ENCODE measurements at regions not wholly inside any gene's neighbourhood (a gene's known extent, or its start where the extent isn't known, plus 50 kb on each side); places are given as distances from the start of the nearest gene placed in this dataset.
"Not testable (repeated sequence)": the region's sequence is repeated elsewhere in the genome, so short reads cannot be mapped to it uniquely, and the experiment has no call there.

DNA sequence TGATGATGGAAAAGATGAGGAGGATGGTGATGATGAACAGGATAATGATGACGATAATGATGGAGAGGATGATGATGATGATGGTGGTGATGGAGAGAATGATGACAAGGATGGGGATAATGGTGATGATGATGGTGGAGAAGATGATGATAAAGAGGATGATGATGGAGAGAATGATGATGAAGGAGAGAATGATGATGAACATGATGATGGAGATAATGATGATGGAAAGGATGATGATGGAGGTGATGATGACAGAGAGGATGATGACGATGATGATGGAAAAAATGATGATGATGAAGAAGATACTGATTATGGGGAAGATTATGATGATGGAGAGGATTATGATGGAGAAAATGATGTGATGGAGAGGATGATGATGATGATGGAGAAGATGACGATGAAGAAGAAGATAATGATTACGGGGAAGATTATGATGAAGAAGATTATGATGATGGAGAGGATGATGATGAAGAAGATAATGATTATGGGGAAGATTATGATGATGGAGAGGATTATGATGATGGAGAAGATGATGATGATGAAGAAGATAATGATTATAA lies 204.1 kb downstream of the MATN1 start:
- H3K27me3 ChIP-seq: no peaks in the 10 kb centered on the region
- TF ChIP-seq EP300 (IDR thresholded peaks at IDR 0.05) (no peak), POLR2A (IDR thresholded peaks at IDR 0.05) (no peak)
- TF ChIP-seq, protein P1, sequence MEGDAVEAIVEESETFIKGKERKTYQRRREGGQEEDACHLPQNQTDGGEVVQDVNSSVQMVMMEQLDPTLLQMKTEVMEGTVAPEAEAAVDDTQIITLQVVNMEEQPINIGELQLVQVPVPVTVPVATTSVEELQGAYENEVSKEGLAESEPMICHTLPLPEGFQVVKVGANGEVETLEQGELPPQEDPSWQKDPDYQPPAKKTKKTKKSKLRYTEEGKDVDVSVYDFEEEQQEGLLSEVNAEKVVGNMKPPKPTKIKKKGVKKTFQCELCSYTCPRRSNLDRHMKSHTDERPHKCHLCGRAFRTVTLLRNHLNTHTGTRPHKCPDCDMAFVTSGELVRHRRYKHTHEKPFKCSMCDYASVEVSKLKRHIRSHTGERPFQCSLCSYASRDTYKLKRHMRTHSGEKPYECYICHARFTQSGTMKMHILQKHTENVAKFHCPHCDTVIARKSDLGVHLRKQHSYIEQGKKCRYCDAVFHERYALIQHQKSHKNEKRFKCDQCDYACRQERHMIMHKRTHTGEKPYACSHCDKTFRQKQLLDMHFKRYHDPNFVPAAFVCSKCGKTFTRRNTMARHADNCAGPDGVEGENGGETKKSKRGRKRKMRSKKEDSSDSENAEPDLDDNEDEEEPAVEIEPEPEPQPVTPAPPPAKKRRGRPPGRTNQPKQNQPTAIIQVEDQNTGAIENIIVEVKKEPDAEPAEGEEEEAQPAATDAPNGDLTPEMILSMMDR (IDR thresholded peaks at IDR 0.05): no peak
- intact Hi-C loops (cut with DNase I): no loop called here
- DNase-seq: no peak
- no peaks in the 10 kb centered on the region for H3K36me3 ChIP-seq
- no peaks in the 10 kb centered on the region for H3K9me3 ChIP-seq
- H3K4me3 ChIP-seq: no peak overlapping the region
- 67 to 78% (median 72%) methylated on average over 4 of the region's 4 CpGs for WGBS, 3 donors
- H3K27ac ChIP-seq: no peak overlapping the region
- H3K4me1 ChIP-seq (ENCODE audit: insufficient read depth): no peaks in the 10 kb centered on the region

DNA sequence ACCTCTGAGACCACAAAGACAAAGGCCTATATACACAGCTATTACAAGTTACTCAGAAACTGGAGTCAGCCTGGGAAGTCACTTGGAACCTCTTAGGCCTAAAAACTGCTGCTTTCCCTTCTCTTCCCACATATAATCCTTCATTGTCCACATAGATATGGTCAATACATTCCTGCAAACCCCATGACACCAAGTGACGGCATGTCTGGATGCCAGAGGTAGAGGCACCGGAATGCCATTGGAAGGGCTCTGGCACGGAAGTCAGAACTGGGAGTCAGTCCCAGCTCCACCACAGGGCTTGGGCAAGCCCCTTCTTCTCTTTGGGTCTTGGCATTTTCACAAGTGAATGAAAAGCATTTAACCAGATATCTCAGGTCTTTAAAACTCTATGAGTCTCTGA lies 204.7 kb downstream of the MATN1 start:
- H3K9me3 ChIP-seq: no peaks in the 10 kb centered on the region
- H3K4me3 ChIP-seq: no peak overlapping the region
- intact Hi-C loops (cut with DNase I): no loop called here
- H3K36me3 ChIP-seq: no peaks in the 10 kb centered on the region
- 73 to 78% (median 75%) methylated on average over 3 of the region's 3 CpGs for WGBS, 3 donors
- no peak for TF ChIP-seq EP300 (IDR thresholded peaks at IDR 0.05)
- TF ChIP-seq, protein P1 (IDR thresholded peaks at IDR 0.05): no peak
- TF ChIP-seq POLR2A (IDR thresholded peaks at IDR 0.05): no peak
- no peak for DNase-seq
- H3K4me1 ChIP-seq (ENCODE audit: insufficient read depth): no peaks in the 10 kb centered on the region
- no peak overlapping the region for H3K27ac ChIP-seq
- H3K27me3 ChIP-seq: no peaks in the 10 kb centered on the region

DNA sequence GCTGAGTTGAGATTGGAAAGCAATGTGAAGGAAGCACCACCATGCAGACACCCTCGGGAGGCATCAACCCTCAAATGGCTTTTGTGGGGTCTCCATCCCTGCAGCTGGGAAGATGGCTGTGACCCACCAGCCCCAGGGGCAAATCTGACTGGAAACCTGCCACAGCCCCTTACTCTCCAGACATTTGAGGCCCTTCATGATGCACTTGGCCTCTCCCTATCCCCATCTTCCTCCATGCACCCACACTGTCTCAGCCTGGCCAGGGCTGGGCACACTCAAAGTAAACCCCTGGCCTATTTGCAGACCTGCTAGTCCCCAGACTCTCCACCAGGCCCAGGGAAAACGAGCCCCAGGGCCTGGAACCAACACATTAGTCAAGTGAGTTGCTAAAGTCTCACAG lies 205.2 kb downstream of the MATN1 start:
- H3K27ac ChIP-seq: no peak overlapping the region
- intact Hi-C loops (cut with DNase I): no loop called here
- 37 to 55% (median 44%) methylated on average over 2 of the region's 2 CpGs for WGBS, 3 donors
- peak in 1 of 5 donors; percentile 5 for DNase-seq
- no peaks in the 10 kb centered on the region for H3K4me1 ChIP-seq (ENCODE audit: insufficient read depth)
- H3K4me3 ChIP-seq: no peak overlapping the region
- no peaks in the 10 kb centered on the region for H3K27me3 ChIP-seq
- no peaks in the 10 kb centered on the region for H3K9me3 ChIP-seq
- TF ChIP-seq EP300 (IDR thresholded peaks at IDR 0.05) (no peak), POLR2A (IDR thresholded peaks at IDR 0.05) (no peak)
- TF ChIP-seq, protein P1 (IDR thresholded peaks at IDR 0.05): no peak
- H3K36me3 ChIP-seq: no peaks in the 10 kb centered on the region

GRCh38 chr1:30517666-30518065 lies 205.7 kb downstream of the MATN1 start:
- DNase-seq; intact Hi-C loops (cut with DNase I); H3K9me3 ChIP-seq; H3K27me3 ChIP-seq; H3K36me3 ChIP-seq; H3K27ac ChIP-seq; H3K4me3 ChIP-seq; H3K4me1 ChIP-seq (ENCODE audit: insufficient read depth): not testable (repeated sequence)
- WGBS, 3 donors: 30 to 63% (median 35%) methylated on average over 6 of the region's 6 CpGs

DNA sequence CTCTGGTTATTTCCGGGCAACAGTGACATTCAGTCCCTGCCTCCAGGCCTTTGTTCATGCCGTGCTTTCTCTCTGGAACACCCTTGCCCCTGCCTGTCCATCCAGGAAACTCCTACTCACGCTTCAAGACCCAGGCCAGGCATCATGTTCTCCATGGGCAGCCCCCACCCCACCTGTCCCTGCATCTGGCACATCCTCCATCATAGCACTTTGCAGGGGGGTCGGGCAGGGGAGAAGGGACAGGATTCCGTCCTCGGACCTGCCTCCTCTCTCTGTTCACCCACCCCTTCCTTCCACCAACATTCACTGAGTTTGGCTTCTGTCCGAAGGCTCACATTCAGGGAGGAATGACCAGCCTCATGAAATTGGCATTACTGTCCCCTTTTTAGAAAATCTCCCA lies 206.1 kb downstream of the MATN1 start:
- H3K27me3 ChIP-seq; H3K9me3 ChIP-seq; H3K27ac ChIP-seq; H3K4me1 ChIP-seq (ENCODE audit: insufficient read depth); H3K4me3 ChIP-seq; intact Hi-C loops (cut with DNase I); H3K36me3 ChIP-seq: not testable (repeated sequence)
- 45 to 64% (median 54%) methylated on average over 7 of the region's 7 CpGs for WGBS, 3 donors
- peak in 1 of 5 donors; percentile 9 for DNase-seq

All from ovary (tissue), 7 donors.